Body of pancreas (tissue), 4 donors: ENCODE measurements at regions not wholly inside any gene's neighbourhood (a gene's known extent, or its start where the extent isn't known, plus 50 kb on each side); places are given as distances from the start of the nearest gene placed in this dataset.

Source experiments
- POLR2A ChIP-seq, 3 donors: fragments of 450-650 bp; IDR thresholded peaks; one replicate each; pipeline ENCODE4 v1.6.1; 2016; ENCODE audit warnings: antibody characterized with exemption in 3 of 3, mild to moderate bottlenecking in 2 of 3
- TF ChIP-seq, protein P1 (sequence below), 7 experiments: fragments of 450-650 bp in 4 of 7; fragments of 200-600 bp in 3 of 7; sonication (generic) in 3 of 7; IDR thresholded peaks; one replicate each; pipeline ENCODE4 v1.5.1; 2016 to 2019; ENCODE audit warnings: antibody characterized with exemption in 7 of 7

- TF ChIP-seq, protein P1, sequence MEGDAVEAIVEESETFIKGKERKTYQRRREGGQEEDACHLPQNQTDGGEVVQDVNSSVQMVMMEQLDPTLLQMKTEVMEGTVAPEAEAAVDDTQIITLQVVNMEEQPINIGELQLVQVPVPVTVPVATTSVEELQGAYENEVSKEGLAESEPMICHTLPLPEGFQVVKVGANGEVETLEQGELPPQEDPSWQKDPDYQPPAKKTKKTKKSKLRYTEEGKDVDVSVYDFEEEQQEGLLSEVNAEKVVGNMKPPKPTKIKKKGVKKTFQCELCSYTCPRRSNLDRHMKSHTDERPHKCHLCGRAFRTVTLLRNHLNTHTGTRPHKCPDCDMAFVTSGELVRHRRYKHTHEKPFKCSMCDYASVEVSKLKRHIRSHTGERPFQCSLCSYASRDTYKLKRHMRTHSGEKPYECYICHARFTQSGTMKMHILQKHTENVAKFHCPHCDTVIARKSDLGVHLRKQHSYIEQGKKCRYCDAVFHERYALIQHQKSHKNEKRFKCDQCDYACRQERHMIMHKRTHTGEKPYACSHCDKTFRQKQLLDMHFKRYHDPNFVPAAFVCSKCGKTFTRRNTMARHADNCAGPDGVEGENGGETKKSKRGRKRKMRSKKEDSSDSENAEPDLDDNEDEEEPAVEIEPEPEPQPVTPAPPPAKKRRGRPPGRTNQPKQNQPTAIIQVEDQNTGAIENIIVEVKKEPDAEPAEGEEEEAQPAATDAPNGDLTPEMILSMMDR (IDR thresholded peaks at IDR 0.05): no peak
- TF ChIP-seq POLR2A (IDR thresholded peaks at IDR 0.05): no peak
Measured at GRCh38 chr9:7284517-7284916, 515.1 kb downstream of the DMAC1 start.
